ENCODE measurements at regions not wholly inside any gene's neighbourhood (a gene's known extent, or its start where the extent isn't known, plus 50 kb on each side); places are given as distances from the start of the nearest gene placed in this dataset.

- TF ChIP-seq, protein P1, sequence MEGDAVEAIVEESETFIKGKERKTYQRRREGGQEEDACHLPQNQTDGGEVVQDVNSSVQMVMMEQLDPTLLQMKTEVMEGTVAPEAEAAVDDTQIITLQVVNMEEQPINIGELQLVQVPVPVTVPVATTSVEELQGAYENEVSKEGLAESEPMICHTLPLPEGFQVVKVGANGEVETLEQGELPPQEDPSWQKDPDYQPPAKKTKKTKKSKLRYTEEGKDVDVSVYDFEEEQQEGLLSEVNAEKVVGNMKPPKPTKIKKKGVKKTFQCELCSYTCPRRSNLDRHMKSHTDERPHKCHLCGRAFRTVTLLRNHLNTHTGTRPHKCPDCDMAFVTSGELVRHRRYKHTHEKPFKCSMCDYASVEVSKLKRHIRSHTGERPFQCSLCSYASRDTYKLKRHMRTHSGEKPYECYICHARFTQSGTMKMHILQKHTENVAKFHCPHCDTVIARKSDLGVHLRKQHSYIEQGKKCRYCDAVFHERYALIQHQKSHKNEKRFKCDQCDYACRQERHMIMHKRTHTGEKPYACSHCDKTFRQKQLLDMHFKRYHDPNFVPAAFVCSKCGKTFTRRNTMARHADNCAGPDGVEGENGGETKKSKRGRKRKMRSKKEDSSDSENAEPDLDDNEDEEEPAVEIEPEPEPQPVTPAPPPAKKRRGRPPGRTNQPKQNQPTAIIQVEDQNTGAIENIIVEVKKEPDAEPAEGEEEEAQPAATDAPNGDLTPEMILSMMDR (IDR thresholded peaks at IDR 0.05) = no peak
- no peak for TF ChIP-seq POLR2A (IDR thresholded peaks at IDR 0.05)
Measured at GRCh38 chr3:76776927-76777326, 263.0 kb upstream of the ROBO2 start.

All from testis (tissue), 2 donors.